HG02970 (cell line): ENCODE measurements at regions not wholly inside any gene's neighbourhood (a gene's known extent, or its start where the extent isn't known, plus 50 kb on each side); places are given as distances from the start of the nearest gene placed in this dataset.

Experiments
- ATAC-seq: cut with Tn5 transposase; IDR thresholded peaks from one replicate; pipeline ENCODE4 v1.9.1; 2021; ENCODE audit warnings: mild to moderate bottlenecking, moderate library complexity, moderate number of reproducible peaks; ENCODE audit not compliant: unreplicated experiment, low FRiP score

- ATAC-seq, result no peak
Observed at GRCh38 chr4:83172371-83172770, 57.8 kb upstream of the PLAC8 start.

GRCh38 chr4:83171436-83172039 is 57.0 kb upstream of the PLAC8 start:
- ATAC-seq, result no peak

- no peak for ATAC-seq
Observed at GRCh38 chr4:83170952-83171399, 56.4 kb upstream of the PLAC8 start.
